OCI-LY3 (cell line): ENCODE measurements at regions not wholly inside any gene's neighbourhood (a gene's known extent, or its start where the extent isn't known, plus 50 kb on each side); places are given as distances from the start of the nearest gene placed in this dataset.

ENCODE experiments used
- EZH2phosphoT487 ChIP-seq: fragments of 200-600 bp; shearing (Covaris generic); IDR thresholded peaks from 2 replicates; pipeline ENCODE4 v1.6.1; 2018; ENCODE audit warnings: antibody characterized with exemption, mixed run types, low read depth
- TF ChIP-seq, protein P1 (sequence below): fragments of 200-600, 300-600 bp; sonication (generic); IDR thresholded peaks from 2 replicates; pipeline ENCODE4 v1.5.1; 2014; ENCODE audit warnings: antibody characterized with exemption, low read length, low read depth

DNA sequence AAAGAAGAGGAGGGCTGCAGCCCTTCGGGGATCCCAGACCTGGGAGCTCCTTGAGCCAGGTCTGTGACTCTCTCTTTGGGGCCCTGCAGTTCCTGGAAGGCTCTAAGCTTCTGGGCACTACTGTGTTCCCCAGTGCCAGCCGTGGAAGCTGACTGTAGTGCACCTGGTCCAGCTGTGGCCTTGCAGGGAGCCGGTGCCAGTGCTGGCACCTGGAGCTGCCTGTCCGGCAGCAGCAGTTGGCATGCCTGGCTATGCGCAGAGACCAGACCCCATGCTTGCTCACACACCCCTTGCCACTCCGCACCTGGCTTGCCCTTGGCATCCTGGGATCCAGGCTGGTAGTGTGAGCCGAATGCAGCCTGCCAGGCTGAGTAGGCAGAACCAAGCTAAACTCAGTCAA lies 91.0 kb upstream of the PUM3 start:
- TF ChIP-seq, protein P1, sequence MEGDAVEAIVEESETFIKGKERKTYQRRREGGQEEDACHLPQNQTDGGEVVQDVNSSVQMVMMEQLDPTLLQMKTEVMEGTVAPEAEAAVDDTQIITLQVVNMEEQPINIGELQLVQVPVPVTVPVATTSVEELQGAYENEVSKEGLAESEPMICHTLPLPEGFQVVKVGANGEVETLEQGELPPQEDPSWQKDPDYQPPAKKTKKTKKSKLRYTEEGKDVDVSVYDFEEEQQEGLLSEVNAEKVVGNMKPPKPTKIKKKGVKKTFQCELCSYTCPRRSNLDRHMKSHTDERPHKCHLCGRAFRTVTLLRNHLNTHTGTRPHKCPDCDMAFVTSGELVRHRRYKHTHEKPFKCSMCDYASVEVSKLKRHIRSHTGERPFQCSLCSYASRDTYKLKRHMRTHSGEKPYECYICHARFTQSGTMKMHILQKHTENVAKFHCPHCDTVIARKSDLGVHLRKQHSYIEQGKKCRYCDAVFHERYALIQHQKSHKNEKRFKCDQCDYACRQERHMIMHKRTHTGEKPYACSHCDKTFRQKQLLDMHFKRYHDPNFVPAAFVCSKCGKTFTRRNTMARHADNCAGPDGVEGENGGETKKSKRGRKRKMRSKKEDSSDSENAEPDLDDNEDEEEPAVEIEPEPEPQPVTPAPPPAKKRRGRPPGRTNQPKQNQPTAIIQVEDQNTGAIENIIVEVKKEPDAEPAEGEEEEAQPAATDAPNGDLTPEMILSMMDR: no peak
- TF ChIP-seq EZH2phosphoT487: no peak
